ENCODE measurements at regions not wholly inside any gene's neighbourhood (a gene's known extent, or its start where the extent isn't known, plus 50 kb on each side); places are given as distances from the start of the nearest gene placed in this dataset.

DNA sequence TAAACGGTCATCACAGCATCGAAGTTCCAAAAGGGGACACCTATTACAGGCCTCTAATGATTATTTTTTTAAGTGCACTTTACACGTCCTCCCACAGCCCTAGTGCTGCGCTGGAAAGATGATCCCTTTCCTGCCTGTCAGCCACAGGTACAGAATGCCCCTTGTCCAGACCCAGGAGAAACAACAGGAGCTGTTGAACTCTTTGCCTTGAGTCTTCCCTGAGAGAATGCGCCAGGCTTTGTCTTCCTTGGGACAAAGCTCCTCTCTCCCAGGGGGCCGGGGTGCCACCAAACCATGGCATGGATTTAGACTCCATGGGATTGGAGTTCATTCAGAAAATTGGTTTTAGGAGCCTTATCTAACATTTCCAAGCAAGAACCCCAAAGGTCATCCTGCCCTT, 319.0 kb upstream of the SOX11 start:
- Histone ChIP-seq H3K9ac (no peak overlapping the region), H3K9me3 (ENCODE audit: control insufficient read depth, low read length) (no peaks in the 10 kb centered on the region), H3K4me2 (ENCODE audit: low read length) (no peak overlapping the region), H3K27ac (no peak overlapping the region), H3K4me3 (ENCODE audit: low read depth, low read length) (no peak overlapping the region), H2AFZ (no peak overlapping the region), H3K4me1 (no peaks in the 10 kb centered on the region), H3K36me3 (ENCODE audit: control insufficient read depth, insufficient read depth, low read length) (no peaks in the 10 kb centered on the region), H3K79me2 (no peaks in the 10 kb centered on the region), H3K27me3 (ENCODE audit: control insufficient read depth, insufficient read depth, low read length) (no peaks in the 10 kb centered on the region)
- TF ChIP-seq CTCF (IDR thresholded peaks at IDR 0.05) = no peak

GRCh38 chr2:5374762-5375161, 317.4 kb upstream of the SOX11 start:
- H3K36me3 ChIP-seq (ENCODE audit: control insufficient read depth, insufficient read depth, low read length) = no peaks in the 10 kb centered on the region
- no peaks in the 10 kb centered on the region for H3K4me1 ChIP-seq
- H3K9ac ChIP-seq = no peak overlapping the region
- no peaks in the 10 kb centered on the region for H3K79me2 ChIP-seq
- H3K4me3 ChIP-seq (ENCODE audit: low read depth, low read length) = no peak overlapping the region
- no peak overlapping the region for H3K27ac ChIP-seq
- no peak for TF ChIP-seq CTCF (IDR thresholded peaks at IDR 0.05)
- no peaks in the 10 kb centered on the region for H3K27me3 ChIP-seq (ENCODE audit: control insufficient read depth, insufficient read depth, low read length)
- no peak overlapping the region for H2AFZ ChIP-seq
- H3K9me3 ChIP-seq (ENCODE audit: control insufficient read depth, low read length) = no peaks in the 10 kb centered on the region
- no peak overlapping the region for H3K4me2 ChIP-seq (ENCODE audit: low read length)

DNA sequence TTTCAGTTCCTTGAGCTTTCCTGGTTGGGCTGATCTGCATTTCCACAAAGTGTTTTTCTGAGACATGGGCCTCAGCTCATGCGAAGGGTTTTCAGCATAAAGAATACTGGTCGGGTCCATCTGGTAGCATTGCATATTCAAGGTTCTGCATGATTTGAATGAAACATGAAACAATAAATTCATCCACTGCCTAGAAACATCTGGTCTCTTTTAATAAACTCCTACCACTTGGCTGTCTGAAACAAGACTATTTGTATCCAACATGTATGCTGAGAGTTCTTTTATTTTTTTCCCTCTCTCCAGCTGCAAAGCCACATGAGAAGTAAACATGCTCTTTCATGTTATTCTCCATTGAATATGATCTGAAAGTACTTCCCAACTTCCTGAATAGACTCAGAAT, 314.9 kb upstream of the SOX11 start:
- H2AFZ ChIP-seq = no peak overlapping the region
- no peak overlapping the region for H3K27ac ChIP-seq
- H3K4me3 ChIP-seq (ENCODE audit: low read depth, low read length) = no peak overlapping the region
- no peaks in the 10 kb centered on the region for H3K36me3 ChIP-seq (ENCODE audit: control insufficient read depth, insufficient read depth, low read length)
- no peak for TF ChIP-seq CTCF (IDR thresholded peaks at IDR 0.05)
- no peaks in the 10 kb centered on the region for H3K4me1 ChIP-seq
- no peaks in the 10 kb centered on the region for H3K27me3 ChIP-seq (ENCODE audit: control insufficient read depth, insufficient read depth, low read length)
- H3K9ac ChIP-seq = no peak overlapping the region
- H3K4me2 ChIP-seq (ENCODE audit: low read length) = no peak overlapping the region
- H3K79me2 ChIP-seq = no peaks in the 10 kb centered on the region
- no peaks in the 10 kb centered on the region for H3K9me3 ChIP-seq (ENCODE audit: control insufficient read depth, low read length)

- Histone ChIP-seq H3K27ac (no peak overlapping the region), H3K27me3 (ENCODE audit: control insufficient read depth, insufficient read depth, low read length) (no peaks in the 10 kb centered on the region), H3K4me2 (ENCODE audit: low read length) (no peak overlapping the region), H3K36me3 (ENCODE audit: control insufficient read depth, insufficient read depth, low read length) (no peaks in the 10 kb centered on the region), H3K79me2 (no peaks in the 10 kb centered on the region), H3K9me3 (ENCODE audit: control insufficient read depth, low read length) (no peaks in the 10 kb centered on the region), H2AFZ (no peak overlapping the region), H3K9ac (no peak overlapping the region), H3K4me1 (no peaks in the 10 kb centered on the region), H3K4me3 (ENCODE audit: low read depth, low read length) (no peak overlapping the region)
- TF ChIP-seq CTCF (IDR thresholded peaks at IDR 0.05) = no peak
Measured at GRCh38 chr2:5379811-5380210, 312.4 kb upstream of the SOX11 start.

DNA sequence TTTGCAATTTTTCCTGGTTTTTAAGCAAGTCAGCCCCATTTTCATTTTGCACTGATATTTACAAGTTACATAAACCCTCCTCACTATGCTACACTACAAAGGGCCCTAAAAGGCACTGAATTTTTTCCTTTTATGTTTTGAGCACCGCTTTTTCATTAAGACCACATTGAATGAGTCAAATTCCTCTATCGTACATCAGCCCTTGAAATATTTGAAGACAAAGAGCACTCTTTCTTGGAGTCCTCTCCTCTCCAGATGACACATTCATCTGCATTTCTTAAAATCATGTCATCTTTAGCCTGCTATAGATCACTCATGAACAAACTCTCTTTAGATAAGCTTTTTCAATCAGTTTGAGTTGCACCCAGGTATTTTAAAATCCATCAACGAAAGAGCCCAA, 306.6 kb upstream of the SOX11 start:
- Histone ChIP-seq H2AFZ (no peak overlapping the region), H3K4me1 (no peaks in the 10 kb centered on the region), H3K4me2 (ENCODE audit: low read length) (no peak overlapping the region), H3K36me3 (ENCODE audit: control insufficient read depth, insufficient read depth, low read length) (no peaks in the 10 kb centered on the region), H3K9me3 (ENCODE audit: control insufficient read depth, low read length) (no peaks in the 10 kb centered on the region), H3K27me3 (ENCODE audit: control insufficient read depth, insufficient read depth, low read length) (no peaks in the 10 kb centered on the region), H3K4me3 (ENCODE audit: low read depth, low read length) (no peak overlapping the region), H3K9ac (no peak overlapping the region), H3K27ac (no peak overlapping the region), H3K79me2 (no peaks in the 10 kb centered on the region)
- TF ChIP-seq CTCF (IDR thresholded peaks at IDR 0.05) = no peak

Measured in parathyroid adenoma (tissue), 2 donors.